ENCODE measurements at regions not wholly inside any gene's neighbourhood (a gene's known extent, or its start where the extent isn't known, plus 50 kb on each side); places are given as distances from the start of the nearest gene placed in this dataset.
A peak's percentile ranks its signal among the peaks of the same experiment; 100 is the strongest.

DNA sequence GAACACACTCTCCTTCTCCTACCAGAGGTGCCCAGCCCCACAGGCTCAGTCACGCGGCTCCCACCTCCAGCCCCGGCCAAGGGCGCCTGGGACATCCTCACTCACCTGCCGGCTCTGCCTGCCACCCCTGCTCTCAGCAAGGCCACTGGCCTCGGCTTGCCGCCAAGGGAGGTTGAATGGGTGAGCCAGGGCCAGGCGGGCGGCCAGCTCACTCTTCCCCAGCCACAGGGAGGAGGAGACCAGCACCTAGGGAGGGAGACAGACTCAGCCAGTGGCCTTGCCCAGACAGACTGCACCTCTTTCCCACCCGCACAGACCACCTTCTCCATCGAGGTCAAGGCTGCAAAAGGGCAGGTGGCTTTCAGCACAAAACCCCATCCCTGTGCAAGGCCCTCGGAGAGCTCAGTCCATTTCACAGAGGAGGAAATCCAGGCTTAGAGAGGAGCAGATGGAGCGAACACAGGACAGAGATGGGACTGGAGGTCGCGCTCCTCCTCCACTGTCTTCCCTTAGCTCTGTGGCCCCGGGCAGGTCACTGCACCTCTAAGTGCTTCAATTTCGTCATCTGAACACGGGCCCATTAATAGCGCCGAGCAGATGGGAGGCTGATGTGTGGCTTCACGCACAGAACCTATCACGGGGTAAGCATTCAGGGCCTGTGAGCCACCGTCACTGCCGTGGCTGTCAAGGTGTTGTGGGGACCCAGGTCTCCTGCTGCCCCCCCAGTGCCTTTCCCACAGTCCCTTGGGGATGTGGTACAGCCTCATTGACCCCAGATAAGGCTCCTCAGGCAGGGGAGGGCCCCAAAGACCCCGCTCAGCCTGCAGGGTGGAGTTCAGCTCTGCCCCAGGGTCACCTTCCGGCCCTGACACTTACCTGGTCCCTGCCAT is 56.1 kb downstream of the RMI2 start:
- H3K9me3 Mint-ChIP-seq: no peaks in the 10 kb centered on the region
- H3K27me3 Mint-ChIP-seq: no peaks in the 10 kb centered on the region
- H3K4me3 Mint-ChIP-seq: no peak overlapping the region
- H3K27ac Mint-ChIP-seq: no peak overlapping the region
- ATAC-seq (replicated peaks): no peak
- H3K4me1 Mint-ChIP-seq: no peaks in the 10 kb centered on the region
- no peaks in the 10 kb centered on the region for H3K36me3 Mint-ChIP-seq (ENCODE audit: low read depth)

DNA sequence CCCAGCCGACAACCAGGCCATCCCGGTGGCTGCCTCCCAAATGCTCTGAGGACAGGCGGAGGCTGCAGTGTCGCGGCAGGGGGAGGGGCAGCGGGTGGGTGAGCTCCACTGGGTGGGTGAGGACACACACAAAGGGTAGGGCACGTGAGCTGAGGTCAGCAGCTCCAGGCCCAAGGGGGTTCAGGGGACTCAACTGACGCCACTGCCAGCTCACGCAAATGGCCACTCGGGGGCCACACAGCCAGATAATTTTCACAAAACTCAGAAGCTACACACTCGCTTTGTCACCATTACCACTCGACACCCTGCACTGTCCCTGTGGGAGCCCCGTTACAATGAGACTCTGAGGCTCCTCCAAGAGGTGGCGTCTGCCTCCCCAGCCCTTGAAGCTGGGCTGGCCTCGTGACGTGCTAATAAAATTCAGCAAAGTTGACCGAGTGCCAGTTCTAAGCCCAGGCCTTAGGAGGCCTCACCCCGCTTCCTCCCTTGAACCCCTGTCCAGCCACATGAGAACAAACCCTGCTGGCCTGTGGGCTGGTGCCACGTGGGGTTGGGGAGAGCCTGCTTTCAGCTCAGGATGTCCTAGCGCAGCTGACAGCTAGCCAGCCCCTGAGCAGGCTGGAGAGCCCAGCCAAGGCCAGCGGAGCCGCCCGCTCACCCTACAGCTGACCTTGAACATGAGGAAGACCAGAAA is 56.9 kb downstream of the RMI2 start:
- no peaks in the 10 kb centered on the region for H3K36me3 Mint-ChIP-seq (ENCODE audit: low read depth)
- no peak overlapping the region for H3K4me3 Mint-ChIP-seq
- no peak for ATAC-seq (replicated peaks)
- no peaks in the 10 kb centered on the region for H3K9me3 Mint-ChIP-seq
- H3K4me1 Mint-ChIP-seq: no peaks in the 10 kb centered on the region
- no peaks in the 10 kb centered on the region for H3K27me3 Mint-ChIP-seq
- no peak overlapping the region for H3K27ac Mint-ChIP-seq

DNA sequence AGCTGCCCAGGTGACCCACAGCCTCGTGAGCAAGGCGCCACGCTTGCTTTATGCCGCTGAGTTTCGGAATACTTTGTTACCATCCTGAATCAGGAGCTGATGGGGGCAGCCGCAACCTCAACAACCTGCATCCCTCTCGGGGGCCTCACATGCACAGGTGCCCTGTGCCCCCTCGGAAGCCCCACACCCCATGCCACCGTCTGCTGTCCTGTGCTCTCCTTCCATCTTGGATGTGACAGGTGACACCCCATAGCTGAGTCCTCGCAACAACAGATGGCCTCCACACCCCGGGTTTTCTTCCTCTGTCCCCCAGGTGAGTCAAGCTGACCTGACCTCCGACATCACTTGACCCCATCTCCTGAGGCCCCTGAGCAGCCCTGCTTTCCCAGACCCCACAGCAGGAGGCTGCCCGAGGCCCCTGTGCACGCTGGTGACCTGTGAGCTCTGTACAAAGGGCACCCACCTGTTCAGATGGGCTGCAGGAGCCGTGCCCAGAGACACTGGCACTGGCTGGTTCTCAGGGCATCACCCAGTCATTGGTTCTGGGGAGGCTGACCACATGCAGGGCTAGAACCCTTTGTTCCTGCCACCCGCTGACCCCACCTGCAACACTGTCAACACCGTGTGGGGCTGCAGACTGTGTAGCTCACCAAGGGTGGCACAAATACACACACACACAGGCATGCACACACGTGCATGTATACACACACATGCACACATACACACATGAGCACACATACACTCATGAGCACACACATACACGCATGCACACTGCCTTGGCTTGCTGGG is 57.7 kb downstream of the RMI2 start:
- no peak overlapping the region for H3K4me3 Mint-ChIP-seq
- ATAC-seq (replicated peaks): no peak
- H3K36me3 Mint-ChIP-seq (ENCODE audit: low read depth): no peaks in the 10 kb centered on the region
- H3K4me1 Mint-ChIP-seq: no peaks in the 10 kb centered on the region
- no peaks in the 10 kb centered on the region for H3K9me3 Mint-ChIP-seq
- no peaks in the 10 kb centered on the region for H3K27me3 Mint-ChIP-seq
- H3K27ac Mint-ChIP-seq: no peak overlapping the region

DNA sequence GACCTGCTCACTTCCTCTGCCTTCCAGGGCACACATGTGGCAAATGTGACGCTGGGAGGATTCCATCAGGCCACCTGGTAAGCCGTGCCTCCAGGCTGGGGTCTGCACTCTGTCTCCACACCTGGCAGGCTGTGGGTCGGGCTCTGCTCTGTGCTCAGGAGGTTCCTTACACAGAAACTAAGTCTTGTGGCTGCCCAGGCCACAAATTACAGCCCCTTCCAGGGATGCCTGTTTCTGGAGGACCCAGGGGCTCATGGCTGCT is 58.2 kb downstream of the RMI2 start:
- no peak overlapping the region for H3K4me3 Mint-ChIP-seq
- ATAC-seq (replicated peaks): no peak
- no peaks in the 10 kb centered on the region for H3K27me3 Mint-ChIP-seq
- no peaks in the 10 kb centered on the region for H3K4me1 Mint-ChIP-seq
- H3K36me3 Mint-ChIP-seq (ENCODE audit: low read depth): no peaks in the 10 kb centered on the region
- no peak overlapping the region for H3K27ac Mint-ChIP-seq
- no peaks in the 10 kb centered on the region for H3K9me3 Mint-ChIP-seq

DNA sequence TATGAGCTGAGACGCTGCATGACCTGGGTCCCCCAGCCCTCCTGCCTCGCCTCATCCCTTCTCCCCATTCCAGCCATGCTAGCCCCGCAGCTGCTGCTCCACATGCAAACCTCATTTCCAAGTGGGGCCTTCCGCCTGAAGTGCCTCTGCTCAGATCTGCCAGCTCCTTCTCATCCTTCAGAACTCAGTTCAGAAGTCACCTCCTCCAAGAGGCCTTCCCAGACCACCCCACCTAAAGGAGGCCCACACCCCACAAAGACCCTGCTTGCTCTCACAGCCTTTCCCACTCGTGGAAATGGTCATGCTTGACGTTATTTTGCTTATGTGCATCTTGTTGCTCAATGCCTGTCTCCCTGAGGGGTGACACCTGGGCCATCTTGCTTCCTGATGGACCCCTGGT is 58.7 kb downstream of the RMI2 start:
- ATAC-seq (replicated peaks): no peak
- Mint-ChIP-seq H3K27me3 (no peaks in the 10 kb centered on the region), H3K36me3 (ENCODE audit: low read depth) (no peaks in the 10 kb centered on the region), H3K4me3 (no peak overlapping the region), H3K9me3 (no peaks in the 10 kb centered on the region), H3K27ac (peak overlapping the region; percentile 33), H3K4me1 (no peaks in the 10 kb centered on the region)

DNA sequence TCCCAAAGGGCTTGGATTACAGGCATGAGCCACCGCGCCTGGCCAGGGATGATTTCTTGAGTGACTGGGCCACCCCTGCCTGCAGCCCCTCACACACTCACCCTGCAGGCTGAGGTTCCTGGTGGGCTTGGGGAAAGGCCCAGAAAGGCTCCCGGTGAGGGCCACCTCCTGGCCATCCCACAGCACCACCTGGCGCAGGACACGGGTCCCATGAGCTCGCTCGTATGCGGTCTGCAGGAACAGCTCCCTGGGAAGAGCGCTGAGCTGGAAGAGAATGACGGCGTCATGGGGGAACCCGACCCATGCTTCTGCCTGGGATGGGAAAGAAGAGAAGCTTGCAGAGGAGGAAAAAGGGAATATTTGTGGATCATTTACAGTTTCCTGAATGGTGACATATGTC is 59.3 kb downstream of the RMI2 start:
- Mint-ChIP-seq H3K36me3 (ENCODE audit: low read depth) (no peaks in the 10 kb centered on the region), H3K9me3 (no peaks in the 10 kb centered on the region), H3K27me3 (no peaks in the 10 kb centered on the region), H3K27ac (no peak overlapping the region), H3K4me1 (no peaks in the 10 kb centered on the region), H3K4me3 (no peak overlapping the region)
- ATAC-seq (replicated peaks): no peak

DNA sequence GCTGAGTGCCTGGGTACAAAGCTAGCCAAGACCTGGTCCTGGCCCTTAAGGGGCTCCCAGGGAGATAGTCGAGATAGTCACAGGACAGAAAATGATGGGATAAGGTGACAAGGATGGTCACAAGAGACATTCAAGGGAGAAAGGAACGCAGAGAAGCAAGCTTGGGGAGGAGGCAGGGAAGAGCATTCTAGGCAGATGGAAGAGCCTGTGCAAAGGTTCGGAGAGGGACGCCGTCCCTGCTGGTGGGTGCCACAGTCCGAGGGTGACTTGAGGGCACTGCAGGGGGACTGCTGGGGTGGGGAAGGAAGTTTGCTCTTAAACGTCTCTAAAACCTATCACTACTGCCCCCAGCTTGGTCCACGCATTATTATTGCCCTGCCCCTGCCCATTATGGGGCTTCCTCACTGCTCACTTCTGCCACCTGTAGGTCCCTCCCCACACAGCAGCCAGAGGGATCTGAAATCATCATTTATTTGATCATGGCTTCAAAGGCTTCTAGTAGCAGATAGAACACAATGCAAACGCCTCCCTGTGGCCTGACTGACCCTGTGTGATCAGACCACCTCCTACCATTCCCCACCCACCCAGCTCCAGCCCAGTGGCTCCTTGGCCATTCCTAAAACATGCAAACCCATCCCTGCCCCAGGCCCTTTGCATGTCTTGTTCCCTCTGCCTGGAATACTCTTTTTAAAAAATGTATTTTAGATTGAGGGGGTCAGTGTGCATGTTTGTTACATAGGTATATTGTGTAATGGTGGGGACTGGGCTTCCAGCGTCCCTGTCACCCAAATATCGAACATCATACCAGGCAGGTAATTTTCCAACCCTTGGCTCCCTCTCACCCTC is 60.3 kb downstream of the RMI2 start:
- Mint-ChIP-seq H3K27ac (no peak overlapping the region), H3K36me3 (ENCODE audit: low read depth) (no peaks in the 10 kb centered on the region), H3K4me1 (no peaks in the 10 kb centered on the region), H3K9me3 (no peaks in the 10 kb centered on the region), H3K27me3 (no peaks in the 10 kb centered on the region), H3K4me3 (no peak overlapping the region)
- ATAC-seq (replicated peaks): peak; percentile 47

DNA sequence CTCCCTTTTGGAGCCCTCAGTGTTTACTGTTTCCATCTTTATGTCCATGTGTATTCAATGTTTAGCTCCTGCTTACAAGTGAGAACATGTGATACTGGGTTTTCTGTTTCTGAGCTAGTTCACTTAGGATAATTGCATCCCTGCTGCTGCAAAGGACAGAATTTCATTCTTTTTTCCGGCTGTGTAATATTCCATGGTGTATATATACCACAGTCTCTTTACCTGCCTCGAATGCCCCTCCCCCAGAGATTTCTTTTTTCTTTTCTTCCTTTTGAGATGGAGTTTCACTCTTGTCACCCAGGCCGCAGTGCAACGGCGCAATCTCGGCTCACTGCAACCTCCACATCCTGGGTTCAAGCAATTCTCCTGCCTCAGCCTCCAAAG is 60.9 kb downstream of the RMI2 start:
- Mint-ChIP-seq H3K27me3 (no peaks in the 10 kb centered on the region), H3K4me3 (no peak overlapping the region), H3K9me3 (no peaks in the 10 kb centered on the region), H3K27ac (no peak overlapping the region), H3K4me1 (no peaks in the 10 kb centered on the region), H3K36me3 (ENCODE audit: low read depth) (no peaks in the 10 kb centered on the region)
- no peak for ATAC-seq (replicated peaks)

DNA sequence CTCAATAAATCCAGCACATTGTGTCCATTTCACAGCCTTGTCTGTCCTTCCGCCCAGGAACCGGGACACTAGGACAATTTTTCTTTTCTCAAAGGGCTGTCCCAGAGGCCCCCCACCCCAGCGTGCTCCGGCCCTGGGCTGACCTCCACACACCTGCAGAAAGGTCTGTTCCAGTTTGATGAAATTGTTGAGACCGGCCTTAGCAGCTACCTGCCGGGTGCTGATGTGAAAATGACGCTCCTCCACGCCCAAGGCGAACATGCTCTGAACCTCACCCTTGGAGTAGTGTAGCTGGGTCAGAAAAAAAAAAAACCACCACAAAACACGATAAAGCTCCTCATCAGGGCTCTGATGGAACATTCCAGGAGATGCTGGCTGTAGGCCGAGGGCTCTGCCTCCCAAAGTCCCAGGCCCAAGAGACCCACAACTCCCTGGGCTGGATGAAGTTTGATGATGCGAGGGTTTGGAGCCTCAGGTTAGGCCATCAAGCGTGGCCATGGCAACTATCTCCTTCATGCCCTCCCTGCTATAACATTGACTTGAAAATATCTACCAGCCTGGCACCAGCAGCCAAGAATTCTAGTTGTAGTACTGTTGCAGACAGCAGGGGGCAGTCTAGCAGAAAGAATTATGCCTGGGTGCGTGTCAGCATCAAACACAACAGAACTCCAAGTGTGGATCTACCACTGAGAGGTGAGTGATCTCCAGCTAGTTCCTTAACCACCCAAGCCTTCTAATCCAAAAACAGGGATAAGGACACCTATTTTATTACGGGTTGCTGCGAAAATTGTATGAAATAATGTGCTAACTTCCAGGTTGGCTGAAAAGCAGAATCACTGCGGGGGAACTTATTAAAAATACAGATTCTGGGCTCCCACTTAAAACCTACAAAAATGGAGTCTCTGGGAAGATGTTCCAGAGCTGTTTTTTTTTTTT is 62.1 kb downstream of the RMI2 start:
- Mint-ChIP-seq H3K36me3 (ENCODE audit: low read depth) (no peaks in the 10 kb centered on the region), H3K9me3 (no peaks in the 10 kb centered on the region), H3K4me1 (no peaks in the 10 kb centered on the region), H3K27me3 (no peaks in the 10 kb centered on the region), H3K27ac (peak overlapping the region; percentile 18), H3K4me3 (no peak overlapping the region)
- ATAC-seq (replicated peaks): peak; percentile 66

DNA sequence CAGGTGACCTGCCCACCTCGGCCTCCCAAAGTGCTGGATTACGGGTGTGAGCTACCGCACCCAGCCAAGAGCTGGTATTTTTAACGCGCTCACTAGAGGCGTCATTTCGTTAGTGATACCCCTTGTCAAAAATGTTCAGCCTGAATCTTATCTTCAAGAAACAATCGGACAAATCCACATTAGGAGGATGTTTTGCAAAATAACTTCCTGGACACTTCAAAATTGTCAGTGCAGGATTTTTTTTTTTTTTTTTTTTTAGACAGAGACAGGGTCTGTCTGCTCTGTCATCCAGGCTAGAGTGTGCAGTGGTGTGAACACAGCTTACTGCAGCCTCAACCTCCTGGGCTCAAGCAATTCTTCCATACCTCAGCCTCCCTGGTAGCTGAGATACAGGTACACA is 63.0 kb downstream of the RMI2 start:
- Mint-ChIP-seq H3K27me3 (no peaks in the 10 kb centered on the region), H3K36me3 (ENCODE audit: low read depth) (no peaks in the 10 kb centered on the region), H3K9me3 (no peaks in the 10 kb centered on the region), H3K27ac (no peak overlapping the region), H3K4me1 (no peaks in the 10 kb centered on the region), H3K4me3 (no peak overlapping the region)
- no peak for ATAC-seq (replicated peaks)

DNA sequence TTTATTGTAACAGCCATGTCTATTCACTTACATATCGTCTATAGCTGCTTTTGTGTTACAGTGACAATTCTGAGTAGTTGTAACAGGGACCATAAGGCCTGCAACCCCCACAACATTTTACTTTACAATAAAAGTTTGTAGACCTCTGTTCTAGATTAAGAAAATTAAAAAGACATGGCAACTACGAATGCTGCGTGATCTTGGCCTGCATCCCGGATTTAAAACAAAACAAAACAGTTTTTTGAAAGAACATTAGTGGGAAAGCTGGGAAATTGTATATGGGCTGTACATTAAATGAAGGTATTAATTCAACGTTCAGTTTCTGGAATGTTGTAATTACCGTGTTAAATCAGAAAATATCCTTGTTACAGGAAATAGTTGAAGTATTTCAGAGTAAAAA is 64.1 kb downstream of the RMI2 start:
- Mint-ChIP-seq H3K9me3 (no peaks in the 10 kb centered on the region), H3K27ac (no peak overlapping the region), H3K27me3 (no peaks in the 10 kb centered on the region), H3K36me3 (ENCODE audit: low read depth) (no peaks in the 10 kb centered on the region), H3K4me3 (no peak overlapping the region), H3K4me1 (no peaks in the 10 kb centered on the region)
- no peak for ATAC-seq (replicated peaks)

DNA sequence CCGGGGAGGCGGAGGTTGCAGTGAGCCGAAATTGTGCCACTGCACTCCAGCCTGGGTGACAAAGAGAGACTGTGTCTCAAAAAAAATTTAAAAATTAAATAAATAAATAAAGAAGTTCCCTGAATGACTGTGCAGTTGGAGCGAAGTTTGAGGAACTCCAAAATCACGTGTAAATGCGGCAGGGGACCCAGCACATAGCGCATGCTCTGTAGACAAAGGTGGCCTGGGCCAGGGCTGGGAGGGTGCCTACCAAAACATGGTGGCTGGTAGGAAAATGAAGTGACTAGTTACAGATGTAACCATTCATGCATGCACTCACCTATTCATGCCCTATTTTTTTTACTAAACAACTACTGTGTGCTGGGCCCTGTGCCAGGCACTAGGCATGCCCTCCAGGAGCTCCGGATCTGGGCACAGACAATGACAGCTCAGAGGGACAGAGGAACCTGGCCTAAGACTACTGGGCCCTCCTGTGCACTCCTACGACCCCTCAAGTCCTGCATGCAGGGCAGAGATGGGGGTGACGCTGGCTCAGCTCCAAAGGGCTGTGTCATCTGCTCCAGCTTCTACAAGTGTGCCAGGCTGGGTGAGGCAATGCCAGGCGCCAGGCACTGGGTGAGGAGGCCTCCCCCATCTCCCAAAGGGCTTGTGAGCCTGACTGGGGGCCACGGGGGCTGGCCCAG is 65.3 kb downstream of the RMI2 start:
- no peak for ATAC-seq (replicated peaks)
- H3K4me1 Mint-ChIP-seq: no peaks in the 10 kb centered on the region
- no peaks in the 10 kb centered on the region for H3K27me3 Mint-ChIP-seq
- no peak overlapping the region for H3K27ac Mint-ChIP-seq
- no peak overlapping the region for H3K4me3 Mint-ChIP-seq
- H3K9me3 Mint-ChIP-seq: no peaks in the 10 kb centered on the region
- H3K36me3 Mint-ChIP-seq (ENCODE audit: low read depth): no peaks in the 10 kb centered on the region

DNA sequence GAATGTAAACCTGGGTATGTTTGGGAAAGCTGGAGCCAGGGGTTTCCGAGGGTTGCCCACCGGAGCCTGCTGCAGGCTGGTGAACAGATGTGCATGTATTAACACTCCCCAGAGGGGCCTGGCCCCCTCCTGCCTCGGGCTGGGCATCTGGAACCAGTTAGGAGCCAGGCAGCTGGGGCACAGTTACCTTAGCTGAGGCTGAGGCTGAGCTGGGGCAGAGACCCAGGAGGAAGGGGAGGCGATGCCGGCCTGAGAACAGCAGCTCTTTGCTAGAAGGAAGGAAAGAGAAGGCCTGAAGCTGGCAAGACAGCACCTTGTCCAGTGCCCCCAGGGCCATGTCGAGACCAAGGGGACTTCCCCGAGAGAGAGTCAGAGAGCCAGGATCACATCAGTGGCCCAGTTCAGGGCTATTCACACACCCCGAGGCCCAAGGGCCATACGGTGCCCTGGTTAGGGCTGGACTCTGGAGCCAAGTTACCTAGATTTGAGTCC is 65.8 kb downstream of the RMI2 start:
- ATAC-seq (replicated peaks): no peak
- Mint-ChIP-seq H3K27me3 (no peaks in the 10 kb centered on the region), H3K27ac (no peak overlapping the region), H3K9me3 (no peaks in the 10 kb centered on the region), H3K4me3 (no peak overlapping the region), H3K36me3 (ENCODE audit: low read depth) (no peaks in the 10 kb centered on the region), H3K4me1 (no peaks in the 10 kb centered on the region)

Data from activated T-helper 17 cell treated with anti-CD3 and anti-CD28 coated beads, Interleukin-2, amount 50 U/mL, for 72 hours (primary cell).